H9 (cell line): ENCODE measurements at regions not wholly inside any gene's neighbourhood (a gene's known extent, or its start where the extent isn't known, plus 50 kb on each side); places are given as distances from the start of the nearest gene placed in this dataset.

Source experiments
- DNase-seq: peaks from one replicate; pipeline ENCODE4 v3.0.0-alpha.2; 2017
- H2AFZ ChIP-seq: one replicate; pipeline ENCODE4 v1.6.1; 2013; ENCODE audit warnings: mild to moderate bottlenecking, low read length, control low read depth, moderate library complexity
- H2AK5ac ChIP-seq: 2 replicates; pipeline ENCODE4 v1.6.1; 2013; ENCODE audit warnings: low read length, control low read depth, mixed read lengths; ENCODE audit not compliant: insufficient read length
- H2BK120ac ChIP-seq: one replicate; pipeline ENCODE4 v1.6.1; 2013; ENCODE audit warnings: low read depth, mild to moderate bottlenecking, low read length, control low read depth, inconsistent platforms; ENCODE audit not compliant: poor library complexity, severe bottlenecking
- H2BK12ac ChIP-seq: 2 replicates; pipeline ENCODE4 v1.6.1; 2013; ENCODE audit warnings: low read length, control low read depth, mixed read lengths, low read depth; ENCODE audit not compliant: insufficient read length
- H2BK15ac ChIP-seq: 2 replicates; pipeline ENCODE4 v1.6.1; 2013; ENCODE audit warnings: low read depth, low read length, control low read depth
- H2BK20ac ChIP-seq: one replicate; pipeline ENCODE4 v1.6.1; 2013; ENCODE audit warnings: low read depth, mild to moderate bottlenecking, low read length, control low read depth, inconsistent platforms; ENCODE audit not compliant: poor library complexity, severe bottlenecking
- H2BK5ac ChIP-seq: 2 replicates; pipeline ENCODE4 v1.6.1; 2013; ENCODE audit warnings: low read length, control low read depth, mixed read lengths; ENCODE audit not compliant: insufficient read length
- H3K14ac ChIP-seq: 2 replicates; pipeline ENCODE4 v1.6.1; 2013; ENCODE audit warnings: low read length, control low read depth; ENCODE audit not compliant: insufficient read depth
- H3K18ac ChIP-seq: 2 replicates; pipeline ENCODE4 v1.6.1; 2013; ENCODE audit warnings: low read depth, mild to moderate bottlenecking, mixed read lengths, low read length, control low read depth; ENCODE audit not compliant: insufficient read length
- H3K23ac ChIP-seq: 2 replicates; pipeline ENCODE4 v1.6.1; 2013; ENCODE audit warnings: low read length, control low read depth, mixed read lengths, low read depth; ENCODE audit not compliant: insufficient read length
- H3K23me2 ChIP-seq: 2 replicates; pipeline ENCODE4 v1.6.1; 2013; ENCODE audit warnings: low read depth, mild to moderate bottlenecking, mixed read lengths, low read length, control low read depth; ENCODE audit not compliant: insufficient read length, poor library complexity, severe bottlenecking
- H3K27ac ChIP-seq: 2 replicates; pipeline ENCODE4 v1.5.1; 2013; ENCODE audit warnings: low read length, control low read depth, mixed read lengths, low read depth; ENCODE audit not compliant: insufficient read length
- H3K27me3 ChIP-seq: 2 replicates; pipeline ENCODE4 v1.6.1; 2013; ENCODE audit warnings: low read length, control low read depth, inconsistent platforms; ENCODE audit not compliant: insufficient read depth
- H3K4ac ChIP-seq: 2 replicates; pipeline ENCODE4 v1.6.1; 2013; ENCODE audit warnings: low read depth, mild to moderate bottlenecking, control low read depth, inconsistent platforms, low read length, moderate library complexity
- H3K4me1 ChIP-seq: 2 replicates; pipeline ENCODE4 v1.6.1; 2013; ENCODE audit warnings: low read length, control low read depth, inconsistent platforms; ENCODE audit not compliant: insufficient read depth
- H3K4me2 ChIP-seq: 2 replicates; pipeline ENCODE4 v1.6.1; 2013; ENCODE audit warnings: low read length, control low read depth, mixed read lengths; ENCODE audit not compliant: insufficient read length, insufficient read depth
- H3K56ac ChIP-seq: 2 replicates; pipeline ENCODE4 v1.6.1; 2013; ENCODE audit warnings: low read depth, mild to moderate bottlenecking, mixed read lengths, low read length, control low read depth; ENCODE audit not compliant: insufficient read length
- H3K79me1 ChIP-seq: 2 replicates; pipeline ENCODE4 v1.6.1; 2013; ENCODE audit warnings: low read depth, mild to moderate bottlenecking, moderate library complexity, low read length, control low read depth, inconsistent platforms; ENCODE audit not compliant: insufficient read depth, poor library complexity, severe bottlenecking
- H3K79me2 ChIP-seq: 2 replicates; pipeline ENCODE4 v1.6.1; 2013; ENCODE audit warnings: low read length, control low read depth, inconsistent platforms; ENCODE audit not compliant: insufficient read depth
- H3K9ac ChIP-seq: 2 replicates; pipeline ENCODE4 v1.6.1; 2013; ENCODE audit warnings: low read length, control low read depth, mixed read lengths; ENCODE audit not compliant: insufficient read length; ENCODE audit errors: extremely low read depth
- H3K9me3 ChIP-seq: one replicate; pipeline ENCODE4 v1.6.1; 2013; ENCODE audit warnings: low read depth, low read length, inconsistent platforms; ENCODE audit not compliant: control insufficient read depth
- H3T11ph ChIP-seq: one replicate; pipeline ENCODE4 v1.6.1; 2013; ENCODE audit warnings: mild to moderate bottlenecking, low read length, control low read depth, inconsistent platforms
- H4K20me1 ChIP-seq: one replicate; pipeline ENCODE4 v1.6.1; 2013; ENCODE audit not compliant: control insufficient read depth, insufficient read length, insufficient read depth
- H4K5ac ChIP-seq: 2 replicates; pipeline ENCODE4 v1.6.1; 2013; ENCODE audit warnings: low read depth, mild to moderate bottlenecking, mixed read lengths, low read length, control low read depth; ENCODE audit not compliant: insufficient read length
- H4K8ac ChIP-seq: replicated peaks from 2 replicates; pipeline ENCODE4 v1.6.1; 2013; ENCODE audit warnings: low read length, control low read depth, mixed read lengths, low read depth; ENCODE audit not compliant: insufficient read length
- H4K91ac ChIP-seq: 2 replicates; pipeline ENCODE4 v1.6.1; 2013; ENCODE audit warnings: low read depth, mild to moderate bottlenecking, moderate library complexity, mixed read lengths, low read length, control low read depth; ENCODE audit not compliant: insufficient read length
- H3K27ac Mint-ChIP-seq, 3 experiments: 2 replicates in 2 of 3; 3 replicates in 1 of 3; pipeline ENCODE4 v1.8.0; 2020 to 2021; ENCODE audit warnings: mixed read lengths in 3 of 3, mild to moderate bottlenecking in 1 of 3, moderate library complexity in 1 of 3
- H3K27me3 Mint-ChIP-seq: 2 replicates; pipeline ENCODE4 v1.8.0; 2021; ENCODE audit warnings: low read depth, mild to moderate bottlenecking, moderate library complexity, mixed read lengths
- H3K36me3 Mint-ChIP-seq, 3 experiments: 2 replicates in 2 of 3; 3 replicates in 1 of 3; pipeline ENCODE4 v1.8.0; 2020 to 2021; ENCODE audit warnings: low read depth in 3 of 3, mixed read lengths in 3 of 3; ENCODE audit not compliant: insufficient read depth in 1 of 3
- H3K4me1 Mint-ChIP-seq, 2 experiments: 2 replicates each; pipeline ENCODE4 v1.8.0; 2020; ENCODE audit warnings: mixed read lengths in 2 of 2
- H3K4me3 Mint-ChIP-seq, 2 experiments: 2 replicates in 1 of 2; 3 replicates in 1 of 2; pipeline ENCODE4 v1.8.0; 2020 to 2021; ENCODE audit warnings: mild to moderate bottlenecking in 2 of 2, mixed read lengths in 2 of 2, moderate library complexity in 1 of 2
- H3K9me3 Mint-ChIP-seq, 2 experiments: 2 replicates in 1 of 2; 3 replicates in 1 of 2; pipeline ENCODE4 v1.8.0; 2020; ENCODE audit warnings: mild to moderate bottlenecking in 2 of 2, mixed read lengths in 2 of 2, moderate library complexity in 1 of 2
- CTCF ChIP-seq: fragments of 200-600 bp; sonication (generic); conservative IDR thresholded peaks from 3 replicates; pipeline ENCODE4 v1.8.0; 2021; ENCODE audit warnings: antibody characterized with exemption, mild to moderate bottlenecking

DNA sequence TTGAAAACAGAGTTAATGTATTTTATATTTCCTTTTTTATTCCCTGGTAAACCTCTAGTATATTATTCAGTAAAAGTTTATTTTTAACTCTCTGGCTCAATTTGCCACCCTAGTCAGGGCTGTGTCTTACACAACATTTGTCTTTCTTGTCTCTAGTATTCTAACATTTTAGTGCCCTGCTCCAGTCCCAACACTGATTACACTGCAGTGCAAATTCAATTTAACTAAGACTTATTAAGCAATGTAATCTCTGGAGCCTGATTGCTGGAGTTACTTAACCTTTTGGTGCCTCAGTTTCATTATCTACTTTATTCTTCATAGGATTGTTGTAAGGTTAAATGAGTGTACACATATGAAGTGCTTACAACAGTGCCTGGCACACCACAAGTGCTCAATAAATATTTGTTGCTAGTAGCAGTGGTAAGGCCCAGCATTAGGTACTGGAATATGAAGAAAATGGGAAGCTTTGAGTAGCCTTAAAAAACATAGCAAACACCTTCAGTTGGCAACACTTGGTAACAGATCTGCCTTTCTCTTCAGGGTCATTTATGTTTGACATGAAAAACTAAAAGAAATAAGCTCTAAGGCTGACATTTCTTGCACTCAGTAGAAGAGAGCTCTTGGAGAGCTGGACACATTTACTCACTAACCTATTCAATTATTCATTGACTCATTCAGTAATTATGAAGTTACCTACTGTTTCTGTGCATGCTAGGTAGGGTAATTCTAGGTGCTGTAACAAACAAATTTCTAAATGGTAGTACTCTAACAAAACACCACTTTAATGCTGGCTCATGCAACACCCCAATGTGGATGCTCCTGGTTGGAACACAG is 364.5 kb upstream of the EPHA3 start:
- Histone ChIP-seq H3K4ac (no peak overlapping the region), H2AK5ac (no peak overlapping the region), H2AFZ (no peak overlapping the region), H4K20me1 (no peaks in the 10 kb centered on the region), H3K79me2 (no peaks in the 10 kb centered on the region), H4K5ac (no peak overlapping the region), H2BK20ac (no peak overlapping the region), H3T11ph (no peak overlapping the region), H3K4me1 (no peaks in the 10 kb centered on the region), H3K9ac (no peak overlapping the region), H3K9me3 (no peaks in the 10 kb centered on the region), H2BK15ac (no peak overlapping the region), H3K23me2 (no peaks in the 10 kb centered on the region), H2BK120ac (no peak overlapping the region), H3K27me3 (no peaks in the 10 kb centered on the region), H3K14ac (no peak overlapping the region), H3K27ac (no peak overlapping the region), H3K79me1 (no peaks in the 10 kb centered on the region), H3K23ac (no peak overlapping the region), H3K4me2 (no peak overlapping the region), H2BK12ac (no peak overlapping the region), H4K91ac (no peak overlapping the region), H3K56ac (no peak overlapping the region), H4K8ac (no peak overlapping the region), H2BK5ac (no peak overlapping the region), H3K18ac (no peak overlapping the region)
- no peaks in the 10 kb centered on the region for H3K27me3 Mint-ChIP-seq
- no peaks in the 10 kb centered on the region; a peak in 1 of 7 replicates for H3K36me3 Mint-ChIP-seq
- no peak for DNase-seq
- TF ChIP-seq CTCF: no peak
- no peak overlapping the region for H3K27ac Mint-ChIP-seq
- no peaks in the 10 kb centered on the region; a peak in 1 of 5 replicates for H3K9me3 Mint-ChIP-seq
- no peak overlapping the region for H3K4me3 Mint-ChIP-seq
- H3K4me1 Mint-ChIP-seq: no peaks in the 10 kb centered on the region
